B cell (primary cell): ENCODE measurements at regions not wholly inside any gene's neighbourhood (a gene's known extent, or its start where the extent isn't known, plus 50 kb on each side); places are given as distances from the start of the nearest gene placed in this dataset.

Experiments used
- ATAC-seq: fragments of 200-7000 bp; cut with Tn5 transposase; one replicate; pipeline ENCODE4 v1.10.0; 2021; ENCODE audit warnings: low read depth, mild to moderate bottlenecking, moderate number of reproducible peaks, moderate library complexity
- CTCF ChIA-PET: fragments of 350-600 bp; sonication (Branson Sonifier 250); formaldehyde crosslinking; loops from one replicate; lab custom pipeline; 2021; ENCODE audit warnings: antibody characterized with exemption, inconsistent platforms; lab: Charles Lee
- POLR2A ChIA-PET: fragments of 350-600 bp; sonication (Branson Sonifier 250); formaldehyde crosslinking; loops from one replicate; lab custom pipeline; 2021; ENCODE audit warnings: antibody characterized with exemption; lab: Charles Lee
- DNase-seq: peaks from one replicate; pipeline ENCODE4 v3.0.0; 2013
- H2AFZ ChIP-seq: 2 replicates; pipeline ENCODE4 v1.6.1; 2012; ENCODE audit warnings: mild to moderate bottlenecking, low read depth, low read length; ENCODE audit not compliant: insufficient read depth, poor library complexity, severe bottlenecking
- H3K27ac ChIP-seq, 2 donors: 1 replicate in 1 of 2; 2 replicates in 1 of 2; pipeline ENCODE4 v1.5.1; 2012 to 2013; ENCODE audit warnings: low read length in 2 of 2, mild to moderate bottlenecking in 2 of 2, moderate library complexity in 1 of 2
- H3K27me3 ChIP-seq, 4 experiments: fragments of 200-600 bp in 1 of 4; sonication (generic) in 1 of 4; replicated peaks in 1 of 4; 1 replicate in 2 of 4; 2 replicates in 2 of 4; pipeline versions ENCODE4 v1.6.1 to v1.7.0; 2013 to 2016; ENCODE audit warnings: low read length in 3 of 4, mild to moderate bottlenecking in 2 of 4, mixed read lengths in 1 of 4, moderate library complexity in 1 of 4; ENCODE audit not compliant: insufficient read depth in 4 of 4, control insufficient read depth in 3 of 4; ENCODE audit errors: control extremely low read depth in 1 of 4
- H3K36me3 ChIP-seq, 2 experiments: replicated peaks in 1 of 2; 1 replicate in 1 of 2; 2 replicates in 1 of 2; pipeline versions ENCODE4 v1.6.1 to v1.7.1; 2013; ENCODE audit warnings: low read length in 1 of 2; ENCODE audit not compliant: insufficient read depth in 2 of 2, control insufficient read depth in 1 of 2; ENCODE audit errors: control extremely low read depth in 1 of 2, extremely low read depth in 1 of 2
- H3K4me1 ChIP-seq, 2 donors: fragments of 200-600 bp in 1 of 2; sonication (generic) in 1 of 2; 1 replicate in 1 of 2; 2 replicates in 1 of 2; pipeline versions ENCODE4 v1.5.1 to v1.6.1; 2013 to 2017; ENCODE audit warnings: low read length in 2 of 2; ENCODE audit not compliant: control insufficient read depth in 2 of 2, insufficient read depth in 2 of 2
- H3K4me2 ChIP-seq: replicated peaks from 2 replicates; pipeline ENCODE3; 2012; ENCODE audit warnings: mild to moderate bottlenecking, low read depth, low read length; ENCODE audit not compliant: poor library complexity, severe bottlenecking
- H3K4me3 ChIP-seq, 5 experiments: fragments of 200-600 bp in 1 of 5; sonication (generic) in 1 of 5; 1 replicate in 3 of 5; 2 replicates in 2 of 5; pipeline versions ENCODE4 v1.5.1 to v1.7.0; 2011 to 2016; ENCODE audit warnings: low read length in 4 of 5, mild to moderate bottlenecking in 4 of 5, low read depth in 2 of 5, control low read depth in 1 of 5, moderate library complexity in 1 of 5; ENCODE audit not compliant: insufficient read depth in 1 of 5; ENCODE audit errors: control extremely low read depth in 1 of 5, extremely low read depth in 1 of 5
- H3K79me2 ChIP-seq: fragments of 200-600 bp; sonication (generic); one replicate; pipeline ENCODE4 v1.6.0; 2016; ENCODE audit warnings: low read length; ENCODE audit not compliant: control insufficient read depth, insufficient read depth
- H3K9ac ChIP-seq: fragments of 200-600 bp; sonication (generic); 2 replicates; pipeline ENCODE4 v1.6.1; 2017; ENCODE audit warnings: mild to moderate bottlenecking, low read length, moderate library complexity
- H3K9me3 ChIP-seq, 3 donors: one replicate each; pipeline versions ENCODE4 v1.6.1 to v1.7.1; 2013; ENCODE audit warnings: low read length in 2 of 3; ENCODE audit not compliant: control insufficient read depth in 2 of 3, insufficient read depth in 1 of 3; ENCODE audit errors: control extremely low read depth in 1 of 3
- H4K20me1 ChIP-seq: 2 replicates; pipeline ENCODE4 v1.6.0; 2012; ENCODE audit warnings: mild to moderate bottlenecking, low read length; ENCODE audit not compliant: insufficient read depth, control insufficient read depth, poor library complexity, severe bottlenecking
- H3K27ac Mint-ChIP-seq: one replicate; pipeline ENCODE4 v1.8.0; 2021; ENCODE audit warnings: mixed read lengths
- H3K27me3 Mint-ChIP-seq: one replicate; pipeline ENCODE4 v1.8.0; 2021; ENCODE audit warnings: mixed read lengths
- H3K4me1 Mint-ChIP-seq: one replicate; pipeline ENCODE4 v1.8.0; 2021; ENCODE audit warnings: mixed read lengths
- H3K4me3 Mint-ChIP-seq: one replicate; pipeline ENCODE4 v1.8.0; 2021; ENCODE audit warnings: mixed read lengths
- H3K9me3 Mint-ChIP-seq: one replicate; pipeline ENCODE4 v1.8.0; 2022; ENCODE audit warnings: mixed read lengths; ENCODE audit not compliant: insufficient read depth
- CTCF ChIP-seq: fragments of 200-600 bp; IDR thresholded peaks from one replicate; pipeline ENCODE4 v1.8.0; 2022; ENCODE audit warnings: antibody characterized with exemption, mild to moderate bottlenecking
- EZH2 ChIP-seq: IDR thresholded peaks from 2 replicates; pipeline ENCODE4 v1.6.1; 2012; ENCODE audit warnings: borderline replicate concordance, low read depth, mild to moderate bottlenecking, moderate library complexity, low read length; ENCODE audit not compliant: insufficient read depth, poor library complexity, severe bottlenecking
- WGBS: methylation state at CpG from one replicate; pipeline ENCODE4 v1.1.5; 2013; ENCODE audit warnings: missing lambda C conversion rate; ENCODE audit not compliant: insufficient coverage; 5-methylcytosine and 5-hydroxymethylcytosine counted together
- intact Hi-C: fragments of 100-400 bp; cut with micrococcal nuclease; formaldehyde crosslinking; loops from one replicate; pipeline ENCODE4 v1.10.0; 2022

DNA sequence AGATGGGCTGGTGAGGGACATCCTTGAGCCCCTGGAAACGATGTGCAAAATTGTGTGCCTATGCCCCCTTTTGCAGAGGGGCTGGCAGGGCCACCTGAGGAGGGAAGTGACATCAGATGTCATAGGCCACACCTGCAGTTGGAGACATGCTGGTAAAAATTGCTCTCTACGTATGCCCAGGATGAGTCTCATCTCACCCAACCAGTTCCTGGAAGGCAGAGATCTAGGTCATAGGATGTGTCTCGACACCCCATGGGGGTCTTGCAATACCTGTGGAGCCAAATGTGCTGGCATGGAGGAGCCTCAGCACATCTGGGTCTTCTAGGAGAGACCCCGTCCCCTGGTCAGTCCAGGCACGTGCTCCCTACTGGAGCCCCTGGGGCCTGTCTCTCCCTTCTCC, 96.5 kb upstream of the TLE3 start:
- Histone ChIP-seq H3K4me2 (no peak overlapping the region), H3K4me3 (no peak overlapping the region), H4K20me1 (no peaks in the 10 kb centered on the region), H3K9me3 (peaks cover 0 to 9% (median 0%) of the 10 kb centered on the region in 3 donors), H2AFZ (no peak overlapping the region), H3K36me3 (no peaks in the 10 kb centered on the region), H3K27me3 (peaks cover 0 to 16% (median 6%) of the 10 kb centered on the region in 4 experiments), H3K9ac (no peak overlapping the region), H3K79me2 (no peaks in the 10 kb centered on the region), H3K27ac (no peak overlapping the region), H3K4me1 (peaks cover 31 to 42% of the 10 kb centered on the region in 2 donors)
- intact Hi-C loops, result no loop called here
- no peak for TF ChIP-seq EZH2
- TF ChIP-seq CTCF, result no peak
- no peak overlapping the region for H3K27ac Mint-ChIP-seq
- H3K27me3 Mint-ChIP-seq, result peaks cover 23% of the 10 kb centered on the region
- H3K9me3 Mint-ChIP-seq, result no peaks in the 10 kb centered on the region
- POLR2A ChIA-PET, result no interaction called here
- CTCF ChIA-PET, result no interaction called here
- ATAC-seq (no peak), DNase-seq (no peak)
- 84% methylated on average over 5 of the region's 5 CpGs for WGBS
- peaks cover 35% of the 10 kb centered on the region for H3K4me1 Mint-ChIP-seq
- H3K4me3 Mint-ChIP-seq, result no peak overlapping the region

DNA sequence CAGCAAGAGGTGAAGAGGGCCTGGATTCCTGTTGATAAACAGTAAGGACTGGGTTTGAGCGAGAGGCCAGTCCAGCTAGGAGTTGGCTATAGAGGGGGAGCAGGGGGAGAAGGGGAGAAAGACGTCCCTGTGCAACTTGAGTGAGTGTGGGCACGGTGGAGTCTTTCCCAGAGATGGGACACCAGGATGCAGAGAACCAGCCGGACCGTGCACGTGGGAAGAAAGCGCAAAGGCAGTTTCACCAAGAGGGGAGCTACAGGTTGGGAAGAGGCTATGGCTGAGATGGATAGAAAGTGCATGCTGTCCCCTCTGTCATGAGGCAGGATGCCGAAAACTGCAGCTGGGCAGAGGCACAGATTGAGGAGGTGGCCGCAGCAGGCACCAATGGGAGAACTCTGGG, 96.0 kb upstream of the TLE3 start:
- no peak for DNase-seq
- no peak for ATAC-seq
- peaks cover 31% of the 10 kb centered on the region for H3K4me1 Mint-ChIP-seq
- CTCF ChIA-PET, result no interaction called here
- H3K4me2 ChIP-seq, result no peak overlapping the region
- TF ChIP-seq EZH2 (no peak), CTCF (no peak)
- peaks cover 0 to 16% (median 6%) of the 10 kb centered on the region in 4 experiments for H3K27me3 ChIP-seq
- H2AFZ ChIP-seq, result no peak overlapping the region
- intact Hi-C loops, result no loop called here
- peaks cover 0 to 9% (median 0%) of the 10 kb centered on the region in 3 donors for H3K9me3 ChIP-seq
- H3K27ac Mint-ChIP-seq, result no peak overlapping the region
- H3K9me3 Mint-ChIP-seq, result no peaks in the 10 kb centered on the region
- 96% methylated on average over 9 of the region's 9 CpGs for WGBS
- no peak overlapping the region for H3K9ac ChIP-seq
- H3K79me2 ChIP-seq, result no peaks in the 10 kb centered on the region
- H3K4me1 ChIP-seq, result peaks cover 25 to 37% of the 10 kb centered on the region in 2 donors
- H3K4me3 Mint-ChIP-seq, result no peak overlapping the region
- no peaks in the 10 kb centered on the region for H4K20me1 ChIP-seq
- H3K27me3 Mint-ChIP-seq, result peaks cover 27% of the 10 kb centered on the region
- no peak overlapping the region for H3K27ac ChIP-seq
- H3K4me3 ChIP-seq, result no peak overlapping the region
- POLR2A ChIA-PET, result no interaction called here
- no peaks in the 10 kb centered on the region for H3K36me3 ChIP-seq
